ES-I3 (cell line): ENCODE measurements at regions not wholly inside any gene's neighbourhood (a gene's known extent, or its start where the extent isn't known, plus 50 kb on each side); places are given as distances from the start of the nearest gene placed in this dataset.
"Not testable (repeated sequence)": the region's sequence is repeated elsewhere in the genome, so short reads cannot be mapped to it uniquely, and the experiment has no call there.

Source experiments
- H3K36me3 ChIP-seq: 2 replicates; pipeline ENCODE4 v1.6.1; 2013; ENCODE audit warnings: mild to moderate bottlenecking, low read length, control low read depth, moderate library complexity; ENCODE audit not compliant: insufficient read depth
- H3K4me1 ChIP-seq: 2 replicates; pipeline ENCODE4 v1.6.1; 2013; ENCODE audit warnings: mild to moderate bottlenecking, control low read depth, low read length; ENCODE audit not compliant: insufficient read depth
- H3K9ac ChIP-seq: 2 replicates; pipeline ENCODE4 v1.6.1; 2013; ENCODE audit warnings: low read depth, mild to moderate bottlenecking, low read length, moderate library complexity
- H3K9me3 ChIP-seq: 2 replicates; pipeline ENCODE4 v1.6.1; 2013; ENCODE audit warnings: mild to moderate bottlenecking, low read length, moderate library complexity; ENCODE audit not compliant: control insufficient read depth, insufficient read depth

DNA sequence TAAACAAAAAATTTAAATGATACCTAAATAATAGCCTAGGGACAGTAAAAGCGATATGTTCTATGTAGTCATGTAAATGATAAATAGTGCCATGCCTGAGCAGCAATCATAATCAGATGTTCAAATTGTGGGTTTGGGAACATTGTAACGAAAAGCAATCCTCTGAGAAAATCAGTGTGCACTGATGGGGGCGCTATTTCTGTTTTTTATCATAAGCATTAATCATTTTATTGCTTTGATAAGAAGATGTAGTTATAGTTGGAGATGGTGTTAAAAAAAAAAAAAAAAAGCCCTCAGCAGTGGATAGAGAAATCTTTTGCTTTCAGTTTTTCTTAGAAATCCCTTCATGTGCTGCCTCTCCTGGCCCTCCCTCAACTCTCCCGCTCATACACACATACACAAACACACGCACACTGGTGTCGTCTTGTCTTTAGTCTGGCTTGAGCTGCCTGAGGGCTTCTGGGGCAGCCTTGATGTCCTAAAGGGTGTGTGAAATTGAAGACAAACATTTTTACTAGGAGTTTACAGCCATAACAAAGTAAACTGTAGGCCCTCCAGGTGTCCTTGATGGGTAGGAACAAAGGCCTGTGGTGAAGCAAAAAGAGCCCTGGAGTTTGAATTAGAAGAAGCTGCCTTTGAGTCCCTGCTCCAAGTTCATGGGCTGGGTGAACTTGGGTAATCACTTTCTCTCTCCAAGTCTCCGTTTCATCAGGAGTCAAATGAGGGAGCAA is 428.1 kb downstream of the SOX2 start:
- Histone ChIP-seq H3K9ac (no peak overlapping the region), H3K9me3 (no peaks in the 10 kb centered on the region), H3K36me3 (no peaks in the 10 kb centered on the region), H3K4me1 (peaks cover 33% of the 10 kb centered on the region)

GRCh38 chr3:182142928-182143327 is 431.2 kb downstream of the SOX2 start:
- H3K36me3 ChIP-seq = no peaks in the 10 kb centered on the region
- H3K4me1 ChIP-seq = peaks cover 37% of the 10 kb centered on the region
- H3K9me3 ChIP-seq = no peaks in the 10 kb centered on the region
- H3K9ac ChIP-seq = no peak overlapping the region

- Histone ChIP-seq H3K36me3 (no peaks in the 10 kb centered on the region), H3K9me3 (no peaks in the 10 kb centered on the region), H3K4me1 (peaks cover 37% of the 10 kb centered on the region)
These were observed 432.2 kb downstream of the SOX2 start for GRCh38 chr3:182143903-182144302.

DNA sequence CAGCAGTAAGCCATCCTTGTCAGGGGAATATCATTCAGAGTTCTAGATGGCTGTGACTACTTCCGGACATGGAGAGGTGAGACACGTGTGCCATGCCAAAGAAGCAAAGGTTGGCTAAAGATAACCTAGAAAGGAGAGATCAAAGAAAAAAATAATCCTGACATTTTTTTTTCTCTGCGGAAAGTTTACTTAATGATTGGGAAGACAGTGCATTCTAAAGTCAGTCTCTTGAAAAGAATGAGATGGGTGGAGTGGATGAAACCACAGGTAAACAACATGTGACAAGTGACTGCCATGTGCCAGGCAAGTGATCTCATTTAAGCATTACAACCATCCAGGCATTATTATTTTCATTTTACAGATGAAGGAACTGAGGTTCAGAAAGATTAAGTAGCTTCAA is 436.6 kb downstream of the SOX2 start:
- Histone ChIP-seq H3K4me1 (peaks cover 14% of the 10 kb centered on the region; the same call in 1 of the 2 replicates), H3K9me3 (no peaks in the 10 kb centered on the region), H3K36me3 (no peaks in the 10 kb centered on the region), H3K9ac (no peak overlapping the region)

More at GRCh38 chr3:182143903-182144302, 432.2 kb downstream of the SOX2 start:
- H3K9ac ChIP-seq = no peak overlapping the region

DNA sequence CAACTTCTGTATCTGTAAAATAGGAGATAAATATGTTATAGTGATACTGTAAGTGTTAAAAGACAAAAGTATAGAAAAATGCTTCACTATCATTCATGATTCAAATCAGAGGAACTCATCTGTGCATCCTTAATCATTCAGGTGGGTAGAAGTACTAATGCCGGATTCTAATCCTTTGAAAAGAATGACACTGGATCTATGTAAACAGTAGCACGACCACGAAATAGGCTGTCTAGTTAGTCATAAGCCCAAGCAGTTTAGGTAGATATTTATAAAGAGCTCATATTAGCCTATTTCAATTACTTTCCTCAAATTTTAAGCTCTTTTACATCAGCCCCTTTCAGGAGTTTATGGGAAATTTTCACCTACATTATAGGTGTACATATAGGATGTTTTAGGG is 437.9 kb downstream of the SOX2 start:
- no peak overlapping the region for H3K9ac ChIP-seq
- peaks cover 4% of the 10 kb centered on the region; the same call in 1 of the 2 replicates for H3K4me1 ChIP-seq
- H3K36me3 ChIP-seq = no peaks in the 10 kb centered on the region
- no peaks in the 10 kb centered on the region for H3K9me3 ChIP-seq

GRCh38 chr3:182156326-182156725 is 444.6 kb downstream of the SOX2 start:
- H3K9me3 ChIP-seq, H3K4me1 ChIP-seq, H3K36me3 ChIP-seq, H3K9ac ChIP-seq: not testable (repeated sequence)

- H3K36me3 ChIP-seq = no peaks in the 10 kb centered on the region
- H3K9me3 ChIP-seq = no peaks in the 10 kb centered on the region
- no peaks in the 10 kb centered on the region for H3K4me1 ChIP-seq
- H3K9ac ChIP-seq = no peak overlapping the region
These were observed 453.5 kb downstream of the SOX2 start for GRCh38 chr3:182165234-182165633.

DNA sequence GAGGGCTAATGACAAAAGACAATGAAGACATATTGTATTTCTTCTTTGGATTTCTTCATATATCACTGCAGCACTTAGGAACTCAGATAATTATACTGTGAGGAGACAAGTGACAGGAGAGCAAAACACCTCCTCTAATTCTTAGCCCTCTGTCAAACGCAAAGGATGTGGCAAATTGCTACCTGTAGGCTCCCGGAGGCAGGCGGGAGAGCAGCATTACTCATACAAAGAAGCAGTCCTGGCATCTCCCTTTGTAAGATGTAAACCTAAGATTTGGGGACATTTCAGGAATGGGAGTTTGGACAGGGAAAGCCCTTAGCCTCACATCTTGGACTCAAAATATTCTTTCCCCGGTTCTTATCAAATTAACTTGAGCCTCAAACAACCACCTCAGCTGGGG is 460.8 kb downstream of the SOX2 start:
- H3K4me1 ChIP-seq = peaks cover 9% of the 10 kb centered on the region
- H3K36me3 ChIP-seq = no peaks in the 10 kb centered on the region
- no peak overlapping the region for H3K9ac ChIP-seq

GRCh38 chr3:182178488-182179200 is 466.9 kb downstream of the SOX2 start:
- no peaks in the 10 kb centered on the region for H3K9me3 ChIP-seq
- H3K4me1 ChIP-seq = peaks cover 30% of the 10 kb centered on the region
- no peak overlapping the region for H3K9ac ChIP-seq
- no peaks in the 10 kb centered on the region for H3K36me3 ChIP-seq

More for the DNA sequence above, 460.8 kb downstream of the SOX2 start:
- H3K9me3 ChIP-seq = no peaks in the 10 kb centered on the region

DNA sequence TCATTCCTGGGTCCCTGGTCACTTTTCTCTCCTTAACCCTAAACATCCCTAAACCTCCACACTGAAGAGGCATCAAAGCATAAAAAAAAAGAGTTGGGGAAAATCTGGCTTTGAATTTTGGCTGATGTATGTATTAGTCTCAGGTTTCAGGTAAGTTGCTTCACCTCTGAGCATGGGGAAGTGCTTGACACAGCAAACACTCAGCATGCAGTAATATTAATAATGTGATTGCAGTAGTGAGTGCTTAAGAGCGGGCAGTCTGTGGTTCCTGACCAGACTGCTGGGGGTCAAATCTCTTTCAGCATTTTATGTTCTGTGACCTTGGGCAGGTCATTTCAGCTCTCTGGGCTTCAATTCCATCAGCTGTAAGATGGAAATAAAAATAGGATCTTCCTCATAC is 467.9 kb downstream of the SOX2 start:
- Histone ChIP-seq H3K36me3 (no peaks in the 10 kb centered on the region), H3K9ac (no peak overlapping the region), H3K4me1 (peaks cover 40% of the 10 kb centered on the region), H3K9me3 (no peaks in the 10 kb centered on the region)

- no peaks in the 10 kb centered on the region for H3K36me3 ChIP-seq
- peaks cover 52% of the 10 kb centered on the region for H3K4me1 ChIP-seq
- no peak overlapping the region for H3K9ac ChIP-seq
- no peaks in the 10 kb centered on the region for H3K9me3 ChIP-seq
These were observed 469.1 kb downstream of the SOX2 start for GRCh38 chr3:182180654-182181385.

DNA sequence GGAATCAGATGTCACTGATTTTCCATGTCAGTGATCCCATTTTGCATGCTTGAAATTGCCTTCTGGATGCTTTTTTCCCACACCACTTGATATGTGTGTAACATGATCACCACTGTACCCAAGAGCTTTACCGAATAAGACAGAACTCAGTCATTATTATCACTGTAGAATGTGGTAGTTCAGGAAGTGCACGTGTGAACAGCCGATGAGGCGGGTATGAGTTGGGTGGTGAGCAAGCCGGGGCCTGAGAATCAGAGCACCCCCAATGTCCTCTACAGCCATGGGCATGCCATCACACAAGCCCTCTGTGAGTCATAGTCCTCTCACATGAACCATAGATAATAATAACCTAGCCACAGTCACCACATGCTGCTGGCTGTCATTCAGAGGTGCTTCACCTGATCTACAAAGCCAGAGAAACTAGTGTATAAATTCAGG is 470.8 kb downstream of the SOX2 start:
- Histone ChIP-seq H3K4me1 (peaks cover 52% of the 10 kb centered on the region), H3K36me3 (no peaks in the 10 kb centered on the region), H3K9ac (no peak overlapping the region), H3K9me3 (peaks cover 3% of the 10 kb centered on the region; the same call in 1 of the 2 replicates)

DNA sequence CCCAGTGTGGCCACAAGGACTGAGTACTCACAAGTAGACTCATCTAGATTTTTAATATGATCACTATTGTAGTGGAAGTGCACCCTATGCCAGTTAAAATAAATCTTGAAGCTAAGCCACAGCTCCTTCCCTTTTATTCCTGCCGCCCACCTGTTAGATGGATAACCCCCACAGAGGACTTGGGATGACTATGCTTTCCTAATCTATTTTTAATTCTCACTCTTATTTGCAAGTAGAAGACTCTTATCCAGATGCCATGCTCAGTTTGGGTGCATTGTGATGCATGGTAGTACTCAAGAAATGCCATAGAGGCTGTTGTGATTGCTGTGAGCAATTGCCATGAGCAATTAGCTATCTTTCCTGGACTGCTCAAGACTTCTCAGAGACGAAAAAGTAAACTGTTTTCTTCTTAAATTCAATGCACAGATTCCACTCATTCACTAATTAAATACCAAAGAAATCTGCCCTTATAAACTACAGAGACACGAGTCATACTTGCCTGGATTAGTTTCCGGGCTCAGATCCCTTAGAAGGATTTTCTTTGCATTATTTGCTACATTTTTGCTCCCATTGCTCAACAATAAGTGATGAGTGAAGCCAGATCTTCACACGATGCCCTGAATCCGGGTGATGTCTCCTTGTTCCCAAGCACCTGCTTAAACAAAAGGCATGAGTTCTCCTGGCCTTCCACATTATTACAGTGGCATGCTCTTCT is 472.1 kb downstream of the SOX2 start:
- H3K9me3 ChIP-seq = peaks cover 4% of the 10 kb centered on the region; the same call in 1 of the 2 replicates
- no peak overlapping the region for H3K9ac ChIP-seq
- no peaks in the 10 kb centered on the region for H3K36me3 ChIP-seq
- peaks cover 49% of the 10 kb centered on the region for H3K4me1 ChIP-seq

DNA sequence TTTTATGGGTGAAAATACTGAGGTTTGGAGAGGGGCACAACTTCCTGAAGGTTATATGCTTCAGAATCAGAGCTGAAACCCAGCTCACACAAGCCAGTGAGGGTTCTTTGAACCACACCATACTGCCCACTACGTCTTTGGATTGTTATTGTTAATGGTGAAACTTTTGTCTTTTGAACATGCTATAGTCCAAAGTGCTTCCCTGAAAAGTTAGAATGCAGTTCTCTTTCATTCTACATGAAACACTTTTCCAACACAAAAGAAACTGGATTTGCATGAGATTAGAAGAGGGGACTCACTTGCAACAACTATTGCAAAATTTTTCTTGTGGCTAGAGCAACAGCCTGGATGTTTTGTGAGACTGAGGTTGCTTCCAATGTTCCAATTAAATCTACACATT is 473.6 kb downstream of the SOX2 start:
- peaks cover 4% of the 10 kb centered on the region; the same call in 1 of the 2 replicates for H3K9me3 ChIP-seq
- no peaks in the 10 kb centered on the region for H3K36me3 ChIP-seq
- H3K4me1 ChIP-seq = peaks cover 42% of the 10 kb centered on the region
- no peak overlapping the region for H3K9ac ChIP-seq
